WTC11 (cell line): ENCODE measurements at regions not wholly inside any gene's neighbourhood (a gene's known extent, or its start where the extent isn't known, plus 50 kb on each side); places are given as distances from the start of the nearest gene placed in this dataset.

ENCODE experiments used
- ATAC-seq: fragments of 200-7000 bp; cut with Tn5 transposase; 2 replicates; pipeline ENCODE4 v1.10.0; 2021; ENCODE audit warnings: mild to moderate bottlenecking, moderate library complexity
- CTCF ChIA-PET: fragments of 300-600 bp; sonication (Branson Sonifier 250); formaldehyde crosslinking; loops from one replicate; lab custom pipeline; 2021; ENCODE audit warnings: antibody characterized with exemption; lab: Charles Lee
- POLR2A ChIA-PET: fragments of 350-600 bp; sonication (Branson Sonifier 250); formaldehyde crosslinking; loops from one replicate; lab custom pipeline; 2021; ENCODE audit warnings: antibody characterized with exemption; lab: Charles Lee
- DNase-seq: peaks from one replicate; pipeline ENCODE4 v3.0.0; 2021; ENCODE audit warnings: low spot score
- H3K27ac Mint-ChIP-seq: 2 replicates; pipeline ENCODE4 v1.8.0; 2021; ENCODE audit warnings: mixed read lengths
- H3K27me3 Mint-ChIP-seq: 2 replicates; pipeline ENCODE4 v1.8.0; 2021; ENCODE audit warnings: low read depth, mild to moderate bottlenecking, moderate library complexity, mixed read lengths
- H3K36me3 Mint-ChIP-seq: 2 replicates; pipeline ENCODE4 v1.8.0; 2021; ENCODE audit warnings: mixed read lengths
- H3K4me1 Mint-ChIP-seq: 2 replicates; pipeline ENCODE4 v1.8.0; 2022; ENCODE audit warnings: mixed read lengths
- H3K4me3 Mint-ChIP-seq: 2 replicates; pipeline ENCODE4 v1.8.0; 2021; ENCODE audit warnings: mild to moderate bottlenecking, moderate library complexity, mixed read lengths
- H3K9me3 Mint-ChIP-seq: 2 replicates; pipeline ENCODE4 v1.8.0; 2021; ENCODE audit warnings: mixed read lengths
- ELF4 ChIP-seq: sonication (generic); formaldehyde crosslinking; IDR thresholded peaks from 2 replicates; pipeline ENCODE4 v1.8.1; 2022; ENCODE audit warnings: low read depth, mild to moderate bottlenecking, moderate library complexity, missing genetic modification reagents
- ETV6 ChIP-seq: sonication (generic); formaldehyde crosslinking; IDR thresholded peaks from 2 replicates; pipeline ENCODE4 v1.8.1; 2022; ENCODE audit warnings: mild to moderate bottlenecking, missing genetic modification reagents
- FOXJ3 ChIP-seq: sonication (generic); formaldehyde crosslinking; IDR thresholded peaks from 2 replicates; pipeline ENCODE4 v1.9.0; 2021; ENCODE audit warnings: missing genetic modification reagents, mild to moderate bottlenecking, borderline replicate concordance
- FOXK1 ChIP-seq: sonication (generic); formaldehyde crosslinking; IDR thresholded peaks from 2 replicates; pipeline ENCODE4 v1.8.0; 2022; ENCODE audit warnings: mild to moderate bottlenecking, moderate library complexity, missing genetic modification reagents
- MXD4 ChIP-seq: fragments of 250-450 bp; sonication (Bioruptor Pico); IDR thresholded peaks from 2 replicates; pipeline ENCODE4 v1.8.0; 2021; ENCODE audit warnings: mild to moderate bottlenecking, moderate library complexity, borderline replicate concordance
- NR3C1 ChIP-seq: sonication (generic); formaldehyde crosslinking; conservative IDR thresholded peaks from 2 replicates; pipeline ENCODE4 v1.8.1; 2023; ENCODE audit warnings: low read depth, mild to moderate bottlenecking, missing genetic modification reagents
- ZNF138 ChIP-seq: sonication (generic); formaldehyde crosslinking; conservative IDR thresholded peaks from 2 replicates; pipeline ENCODE4 v1.8.1; 2022; ENCODE audit warnings: mild to moderate bottlenecking, moderate library complexity, missing genetic modification reagents
- ZNF396 ChIP-seq: fragments of 250-450 bp; sonication (Bioruptor Pico); IDR thresholded peaks from 2 replicates; pipeline ENCODE4 v1.8.0; 2021; ENCODE audit warnings: mild to moderate bottlenecking, moderate library complexity, borderline replicate concordance
- ZNF671 ChIP-seq: fragments of 250-450 bp; sonication (Bioruptor Pico); IDR thresholded peaks from 2 replicates; pipeline ENCODE4 v1.8.0; 2021; ENCODE audit warnings: mild to moderate bottlenecking
- TF ChIP-seq, protein P1 (sequence below): fragments of 250-450 bp; sonication (Bioruptor Pico); IDR thresholded peaks from 2 replicates; pipeline ENCODE4 v1.8.0; 2021; ENCODE audit warnings: mild to moderate bottlenecking
- TF ChIP-seq, protein P2 (sequence below): sonication (generic); formaldehyde crosslinking; IDR thresholded peaks from 2 replicates; pipeline ENCODE4 v1.8.0; 2022; ENCODE audit warnings: mild to moderate bottlenecking, missing genetic modification reagents
- TF ChIP-seq, protein P3 (sequence below): sonication (generic); formaldehyde crosslinking; IDR thresholded peaks from 2 replicates; pipeline ENCODE4 v1.8.1; 2023; ENCODE audit warnings: mild to moderate bottlenecking, missing genetic modification reagents, borderline replicate concordance
- TF ChIP-seq, protein P4 (sequence below): sonication (generic); formaldehyde crosslinking; IDR thresholded peaks from 2 replicates; pipeline ENCODE4 v1.8.0; 2022; ENCODE audit warnings: missing genetic modification reagents
- TF ChIP-seq, protein P5 (sequence below): sonication (generic); formaldehyde crosslinking; IDR thresholded peaks from 2 replicates; pipeline ENCODE4 v1.8.1; 2022; ENCODE audit warnings: mild to moderate bottlenecking, moderate library complexity, missing genetic modification reagents
- TF ChIP-seq, protein P6 (sequence below): sonication (generic); formaldehyde crosslinking; IDR thresholded peaks from 2 replicates; pipeline ENCODE4 v1.8.1; 2022; ENCODE audit warnings: mild to moderate bottlenecking, missing genetic modification reagents, moderate library complexity, borderline replicate concordance

DNA sequence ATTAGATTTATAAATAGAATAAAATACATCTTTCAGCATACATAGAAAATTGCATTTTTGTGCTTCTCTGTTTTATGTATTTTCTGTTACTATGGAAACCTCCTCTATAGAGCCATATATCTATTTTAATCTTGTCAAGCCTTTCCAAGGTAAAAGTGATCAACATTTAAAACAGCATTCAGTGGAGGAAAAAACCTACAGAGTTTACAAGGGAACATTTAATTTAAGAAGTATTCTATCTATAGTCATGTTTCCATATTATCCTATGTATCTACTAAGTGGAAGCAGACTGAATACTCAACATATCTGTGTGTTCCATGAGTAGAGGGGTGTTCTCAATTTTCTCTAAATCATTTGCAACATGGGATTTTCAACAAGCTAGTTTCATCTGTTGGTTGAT is 791.4 kb downstream of the CDH18 start:
- Mint-ChIP-seq H3K27me3 (no peaks in the 10 kb centered on the region), H3K27ac (no peak overlapping the region), H3K36me3 (no peaks in the 10 kb centered on the region), H3K9me3 (no peaks in the 10 kb centered on the region), H3K4me1 (no peaks in the 10 kb centered on the region), H3K4me3 (no peak overlapping the region)
- ATAC-seq (no peak), DNase-seq (no peak)
- POLR2A ChIA-PET, result no interaction called here
- TF ChIP-seq, protein P1, sequence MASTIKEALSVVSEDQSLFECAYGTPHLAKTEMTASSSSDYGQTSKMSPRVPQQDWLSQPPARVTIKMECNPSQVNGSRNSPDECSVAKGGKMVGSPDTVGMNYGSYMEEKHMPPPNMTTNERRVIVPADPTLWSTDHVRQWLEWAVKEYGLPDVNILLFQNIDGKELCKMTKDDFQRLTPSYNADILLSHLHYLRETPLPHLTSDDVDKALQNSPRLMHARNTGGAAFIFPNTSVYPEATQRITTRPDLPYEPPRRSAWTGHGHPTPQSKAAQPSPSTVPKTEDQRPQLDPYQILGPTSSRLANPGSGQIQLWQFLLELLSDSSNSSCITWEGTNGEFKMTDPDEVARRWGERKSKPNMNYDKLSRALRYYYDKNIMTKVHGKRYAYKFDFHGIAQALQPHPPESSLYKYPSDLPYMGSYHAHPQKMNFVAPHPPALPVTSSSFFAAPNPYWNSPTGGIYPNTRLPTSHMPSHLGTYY (CRISPR knock-in tag), result no peak
- no peak for TF ChIP-seq ETV6 (CRISPR knock-in tag)
- no peak for TF ChIP-seq ELF4
- TF ChIP-seq ZNF671 (CRISPR knock-in tag), result no peak
- no peak for TF ChIP-seq MXD4 (CRISPR knock-in tag)
- TF ChIP-seq FOXK1 (CRISPR knock-in tag), result no peak
- TF ChIP-seq, protein P2, sequence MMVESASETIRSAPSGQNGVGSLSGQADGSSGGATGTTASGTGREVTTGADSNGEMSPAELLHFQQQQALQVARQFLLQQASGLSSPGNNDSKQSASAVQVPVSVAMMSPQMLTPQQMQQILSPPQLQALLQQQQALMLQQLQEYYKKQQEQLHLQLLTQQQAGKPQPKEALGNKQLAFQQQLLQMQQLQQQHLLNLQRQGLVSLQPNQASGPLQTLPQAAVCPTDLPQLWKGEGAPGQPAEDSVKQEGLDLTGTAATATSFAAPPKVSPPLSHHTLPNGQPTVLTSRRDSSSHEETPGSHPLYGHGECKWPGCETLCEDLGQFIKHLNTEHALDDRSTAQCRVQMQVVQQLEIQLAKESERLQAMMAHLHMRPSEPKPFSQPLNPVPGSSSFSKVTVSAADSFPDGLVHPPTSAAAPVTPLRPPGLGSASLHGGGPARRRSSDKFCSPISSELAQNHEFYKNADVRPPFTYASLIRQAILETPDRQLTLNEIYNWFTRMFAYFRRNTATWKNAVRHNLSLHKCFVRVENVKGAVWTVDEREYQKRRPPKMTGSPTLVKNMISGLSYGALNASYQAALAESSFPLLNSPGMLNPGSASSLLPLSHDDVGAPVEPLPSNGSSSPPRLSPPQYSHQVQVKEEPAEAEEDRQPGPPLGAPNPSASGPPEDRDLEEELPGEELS (CRISPR knock-in tag), result no peak
- no peak for TF ChIP-seq NR3C1
- TF ChIP-seq, protein P3, sequence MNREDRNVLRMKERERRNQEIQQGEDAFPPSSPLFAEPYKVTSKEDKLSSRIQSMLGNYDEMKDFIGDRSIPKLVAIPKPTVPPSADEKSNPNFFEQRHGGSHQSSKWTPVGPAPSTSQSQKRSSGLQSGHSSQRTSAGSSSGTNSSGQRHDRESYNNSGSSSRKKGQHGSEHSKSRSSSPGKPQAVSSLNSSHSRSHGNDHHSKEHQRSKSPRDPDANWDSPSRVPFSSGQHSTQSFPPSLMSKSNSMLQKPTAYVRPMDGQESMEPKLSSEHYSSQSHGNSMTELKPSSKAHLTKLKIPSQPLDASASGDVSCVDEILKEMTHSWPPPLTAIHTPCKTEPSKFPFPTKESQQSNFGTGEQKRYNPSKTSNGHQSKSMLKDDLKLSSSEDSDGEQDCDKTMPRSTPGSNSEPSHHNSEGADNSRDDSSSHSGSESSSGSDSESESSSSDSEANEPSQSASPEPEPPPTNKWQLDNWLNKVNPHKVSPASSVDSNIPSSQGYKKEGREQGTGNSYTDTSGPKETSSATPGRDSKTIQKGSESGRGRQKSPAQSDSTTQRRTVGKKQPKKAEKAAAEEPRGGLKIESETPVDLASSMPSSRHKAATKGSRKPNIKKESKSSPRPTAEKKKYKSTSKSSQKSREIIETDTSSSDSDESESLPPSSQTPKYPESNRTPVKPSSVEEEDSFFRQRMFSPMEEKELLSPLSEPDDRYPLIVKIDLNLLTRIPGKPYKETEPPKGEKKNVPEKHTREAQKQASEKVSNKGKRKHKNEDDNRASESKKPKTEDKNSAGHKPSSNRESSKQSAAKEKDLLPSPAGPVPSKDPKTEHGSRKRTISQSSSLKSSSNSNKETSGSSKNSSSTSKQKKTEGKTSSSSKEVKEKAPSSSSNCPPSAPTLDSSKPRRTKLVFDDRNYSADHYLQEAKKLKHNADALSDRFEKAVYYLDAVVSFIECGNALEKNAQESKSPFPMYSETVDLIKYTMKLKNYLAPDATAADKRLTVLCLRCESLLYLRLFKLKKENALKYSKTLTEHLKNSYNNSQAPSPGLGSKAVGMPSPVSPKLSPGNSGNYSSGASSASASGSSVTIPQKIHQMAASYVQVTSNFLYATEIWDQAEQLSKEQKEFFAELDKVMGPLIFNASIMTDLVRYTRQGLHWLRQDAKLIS (CRISPR knock-in tag), result no peak
- no peak for TF ChIP-seq FOXJ3 (CRISPR knock-in tag)
- no peak for TF ChIP-seq ZNF138
- TF ChIP-seq, protein P4, sequence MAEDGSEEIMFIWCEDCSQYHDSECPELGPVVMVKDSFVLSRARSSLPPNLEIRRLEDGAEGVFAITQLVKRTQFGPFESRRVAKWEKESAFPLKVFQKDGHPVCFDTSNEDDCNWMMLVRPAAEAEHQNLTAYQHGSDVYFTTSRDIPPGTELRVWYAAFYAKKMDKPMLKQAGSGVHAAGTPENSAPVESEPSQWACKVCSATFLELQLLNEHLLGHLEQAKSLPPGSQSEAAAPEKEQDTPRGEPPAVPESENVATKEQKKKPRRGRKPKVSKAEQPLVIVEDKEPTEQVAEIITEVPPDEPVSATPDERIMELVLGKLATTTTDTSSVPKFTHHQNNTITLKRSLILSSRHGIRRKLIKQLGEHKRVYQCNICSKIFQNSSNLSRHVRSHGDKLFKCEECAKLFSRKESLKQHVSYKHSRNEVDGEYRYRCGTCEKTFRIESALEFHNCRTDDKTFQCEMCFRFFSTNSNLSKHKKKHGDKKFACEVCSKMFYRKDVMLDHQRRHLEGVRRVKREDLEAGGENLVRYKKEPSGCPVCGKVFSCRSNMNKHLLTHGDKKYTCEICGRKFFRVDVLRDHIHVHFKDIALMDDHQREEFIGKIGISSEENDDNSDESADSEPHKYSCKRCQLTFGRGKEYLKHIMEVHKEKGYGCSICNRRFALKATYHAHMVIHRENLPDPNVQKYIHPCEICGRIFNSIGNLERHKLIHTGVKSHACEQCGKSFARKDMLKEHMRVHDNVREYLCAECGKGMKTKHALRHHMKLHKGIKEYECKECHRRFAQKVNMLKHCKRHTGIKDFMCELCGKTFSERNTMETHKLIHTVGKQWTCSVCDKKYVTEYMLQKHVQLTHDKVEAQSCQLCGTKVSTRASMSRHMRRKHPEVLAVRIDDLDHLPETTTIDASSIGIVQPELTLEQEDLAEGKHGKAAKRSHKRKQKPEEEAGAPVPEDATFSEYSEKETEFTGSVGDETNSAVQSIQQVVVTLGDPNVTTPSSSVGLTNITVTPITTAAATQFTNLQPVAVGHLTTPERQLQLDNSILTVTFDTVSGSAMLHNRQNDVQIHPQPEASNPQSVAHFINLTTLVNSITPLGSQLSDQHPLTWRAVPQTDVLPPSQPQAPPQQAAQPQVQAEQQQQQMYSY (CRISPR knock-in tag), result no peak
- TF ChIP-seq, protein P5, sequence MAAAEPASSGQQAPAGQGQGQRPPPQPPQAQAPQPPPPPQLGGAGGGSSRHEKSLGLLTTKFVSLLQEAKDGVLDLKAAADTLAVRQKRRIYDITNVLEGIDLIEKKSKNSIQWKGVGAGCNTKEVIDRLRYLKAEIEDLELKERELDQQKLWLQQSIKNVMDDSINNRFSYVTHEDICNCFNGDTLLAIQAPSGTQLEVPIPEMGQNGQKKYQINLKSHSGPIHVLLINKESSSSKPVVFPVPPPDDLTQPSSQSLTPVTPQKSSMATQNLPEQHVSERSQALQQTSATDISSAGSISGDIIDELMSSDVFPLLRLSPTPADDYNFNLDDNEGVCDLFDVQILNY (CRISPR knock-in tag), result no peak
- no peak for TF ChIP-seq ZNF396 (CRISPR knock-in tag)
- TF ChIP-seq, protein P6, sequence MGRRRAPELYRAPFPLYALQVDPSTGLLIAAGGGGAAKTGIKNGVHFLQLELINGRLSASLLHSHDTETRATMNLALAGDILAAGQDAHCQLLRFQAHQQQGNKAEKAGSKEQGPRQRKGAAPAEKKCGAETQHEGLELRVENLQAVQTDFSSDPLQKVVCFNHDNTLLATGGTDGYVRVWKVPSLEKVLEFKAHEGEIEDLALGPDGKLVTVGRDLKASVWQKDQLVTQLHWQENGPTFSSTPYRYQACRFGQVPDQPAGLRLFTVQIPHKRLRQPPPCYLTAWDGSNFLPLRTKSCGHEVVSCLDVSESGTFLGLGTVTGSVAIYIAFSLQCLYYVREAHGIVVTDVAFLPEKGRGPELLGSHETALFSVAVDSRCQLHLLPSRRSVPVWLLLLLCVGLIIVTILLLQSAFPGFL (CRISPR knock-in tag), result no peak
- CTCF ChIA-PET, result no interaction called here
